CD4-positive, alpha-beta T cell (primary cell): ENCODE measurements at regions not wholly inside any gene's neighbourhood (a gene's known extent, or its start where the extent isn't known, plus 50 kb on each side); places are given as distances from the start of the nearest gene placed in this dataset.

Source experiments
- ATAC-seq: fragments of 200-7000 bp; cut with Tn5 transposase; one replicate; pipeline ENCODE4 v1.10.0; 2022; ENCODE audit warnings: mild to moderate bottlenecking; ENCODE audit not compliant: poor library complexity
- CTCF ChIA-PET: fragments of 350-600 bp; sonication (Branson Sonifier 250); formaldehyde crosslinking; loops from one replicate; lab custom pipeline; 2021; ENCODE audit warnings: antibody characterized with exemption, inconsistent platforms; lab: Charles Lee
- POLR2A ChIA-PET: fragments of 350-600 bp; sonication (Branson Sonifier 250); formaldehyde crosslinking; loops from one replicate; lab custom pipeline; 2021; ENCODE audit warnings: antibody characterized with exemption, inconsistent platforms; lab: Charles Lee
- DNase-seq, 14 experiments: peaks; one replicate each; pipeline ENCODE4 v3.0.0-alpha.2; 2013 to 2020; ENCODE audit warnings: mixed read lengths in 2 of 14
- H3K27ac ChIP-seq, 2 donors: one replicate each; pipeline versions ENCODE4 v1.5.1 to v1.7.0; 2013; ENCODE audit warnings: low read length in 2 of 2, low read depth in 1 of 2, mild to moderate bottlenecking in 1 of 2
- H3K27me3 ChIP-seq, 2 experiments: 1 replicate in 1 of 2; 2 replicates in 1 of 2; pipeline versions ENCODE4 v1.6.1 to v1.7.0; 2013; ENCODE audit warnings: low read length in 2 of 2, control low read depth in 1 of 2, mild to moderate bottlenecking in 1 of 2, moderate library complexity in 1 of 2; ENCODE audit not compliant: insufficient read depth in 2 of 2, control insufficient read depth in 1 of 2
- H3K36me3 ChIP-seq: one replicate; pipeline ENCODE4 v1.6.1; 2013; ENCODE audit warnings: low read length, control low read depth; ENCODE audit not compliant: insufficient read depth
- H3K4me1 ChIP-seq: one replicate; pipeline ENCODE4 v1.6.1; 2013; ENCODE audit warnings: low read length, control low read depth; ENCODE audit not compliant: insufficient read depth
- H3K4me3 ChIP-seq: one replicate; pipeline ENCODE4 v1.5.1; 2013; ENCODE audit warnings: mild to moderate bottlenecking, low read length, moderate library complexity
- H3K9me3 ChIP-seq, 2 experiments: 1 replicate in 1 of 2; 2 replicates in 1 of 2; pipeline versions ENCODE4 v1.6.1 to v1.7.0; 2013; ENCODE audit warnings: low read length in 2 of 2, mild to moderate bottlenecking in 2 of 2, control low read depth in 1 of 2, moderate library complexity in 1 of 2; ENCODE audit not compliant: control insufficient read depth in 1 of 2, insufficient read depth in 1 of 2
- H3K27ac Mint-ChIP-seq: one replicate; pipeline ENCODE4 v1.8.0; 2020; ENCODE audit warnings: mixed read lengths
- H3K27me3 Mint-ChIP-seq: one replicate; pipeline ENCODE4 v1.8.0; 2021; ENCODE audit warnings: mixed read lengths
- H3K36me3 Mint-ChIP-seq: one replicate; pipeline ENCODE4 v1.8.0; 2021; ENCODE audit warnings: low read depth, mixed read lengths
- H3K4me1 Mint-ChIP-seq: one replicate; pipeline ENCODE4 v1.8.0; 2021; ENCODE audit warnings: low read depth, mixed read lengths
- H3K4me3 Mint-ChIP-seq: one replicate; pipeline ENCODE4 v1.8.0; 2020; ENCODE audit warnings: mild to moderate bottlenecking, mixed read lengths
- H3K9me3 Mint-ChIP-seq: one replicate; pipeline ENCODE4 v1.8.0; 2020; ENCODE audit warnings: mixed read lengths
- intact Hi-C, 2 experiments: fragments of 100-400 bp; cut with DNase I in 1 of 2; cut with micrococcal nuclease in 1 of 2; formaldehyde crosslinking; loops; one replicate each; pipeline versions ENCODE4 v1.15.1 to v1.9.0; 2023 to 2025; cut with DNase I, micrococcal nuclease
- TF ChIP-seq, protein P1 (sequence below): fragments of 200-600 bp; IDR thresholded peaks from one replicate; pipeline ENCODE4 v1.8.0; 2022; ENCODE audit warnings: antibody characterized with exemption, mild to moderate bottlenecking

GRCh38 chr7:3246127-3246526, 54.9 kb upstream of the SDK1 start:
- Histone ChIP-seq H3K4me3 (no peak overlapping the region), H3K9me3 (peaks cover 0 to 4% of the 10 kb centered on the region in 2 experiments), H3K4me1 (no peaks in the 10 kb centered on the region), H3K36me3 (no peaks in the 10 kb centered on the region), H3K27me3 (no peaks in the 10 kb centered on the region), H3K27ac (no peak overlapping the region)
- intact Hi-C loops: no loop called here
- TF ChIP-seq, protein P1, sequence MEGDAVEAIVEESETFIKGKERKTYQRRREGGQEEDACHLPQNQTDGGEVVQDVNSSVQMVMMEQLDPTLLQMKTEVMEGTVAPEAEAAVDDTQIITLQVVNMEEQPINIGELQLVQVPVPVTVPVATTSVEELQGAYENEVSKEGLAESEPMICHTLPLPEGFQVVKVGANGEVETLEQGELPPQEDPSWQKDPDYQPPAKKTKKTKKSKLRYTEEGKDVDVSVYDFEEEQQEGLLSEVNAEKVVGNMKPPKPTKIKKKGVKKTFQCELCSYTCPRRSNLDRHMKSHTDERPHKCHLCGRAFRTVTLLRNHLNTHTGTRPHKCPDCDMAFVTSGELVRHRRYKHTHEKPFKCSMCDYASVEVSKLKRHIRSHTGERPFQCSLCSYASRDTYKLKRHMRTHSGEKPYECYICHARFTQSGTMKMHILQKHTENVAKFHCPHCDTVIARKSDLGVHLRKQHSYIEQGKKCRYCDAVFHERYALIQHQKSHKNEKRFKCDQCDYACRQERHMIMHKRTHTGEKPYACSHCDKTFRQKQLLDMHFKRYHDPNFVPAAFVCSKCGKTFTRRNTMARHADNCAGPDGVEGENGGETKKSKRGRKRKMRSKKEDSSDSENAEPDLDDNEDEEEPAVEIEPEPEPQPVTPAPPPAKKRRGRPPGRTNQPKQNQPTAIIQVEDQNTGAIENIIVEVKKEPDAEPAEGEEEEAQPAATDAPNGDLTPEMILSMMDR: no peak
- Mint-ChIP-seq H3K36me3 (no peaks in the 10 kb centered on the region), H3K9me3 (no peaks in the 10 kb centered on the region), H3K4me1 (no peaks in the 10 kb centered on the region), H3K27me3 (peaks cover 8% of the 10 kb centered on the region), H3K4me3 (no peak overlapping the region), H3K27ac (no peak overlapping the region)
- CTCF ChIA-PET: no interaction called here
- no peak for ATAC-seq
- DNase-seq: no peak
- POLR2A ChIA-PET: no interaction called here

DNA sequence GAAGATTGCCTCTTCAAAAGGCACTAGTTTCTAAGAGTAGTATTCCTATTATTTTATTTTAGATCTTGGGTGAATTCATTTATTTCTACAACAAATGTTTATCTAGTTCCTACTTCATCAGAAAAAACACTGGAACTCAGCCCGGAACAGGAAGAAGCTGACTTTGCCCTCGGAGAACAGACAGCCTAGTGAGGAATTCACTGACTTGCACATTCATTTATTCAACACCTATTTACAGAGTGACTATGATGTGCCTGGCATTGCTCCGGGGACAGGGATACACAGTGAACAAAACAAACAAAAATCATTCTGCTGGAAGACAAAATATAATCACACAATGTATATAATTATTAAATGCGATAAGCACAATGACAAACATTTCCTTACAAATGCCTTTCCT, 54.4 kb upstream of the SDK1 start:
- H3K36me3 ChIP-seq: no peaks in the 10 kb centered on the region
- H3K4me3 ChIP-seq: no peak overlapping the region
- ATAC-seq: no peak
- intact Hi-C loops: no loop called here
- peaks cover 0 to 4% of the 10 kb centered on the region in 2 experiments for H3K9me3 ChIP-seq
- no peaks in the 10 kb centered on the region for H3K4me1 ChIP-seq
- TF ChIP-seq, protein P1: no peak
- Mint-ChIP-seq H3K4me1 (no peaks in the 10 kb centered on the region), H3K4me3 (no peak overlapping the region), H3K27me3 (peaks cover 8% of the 10 kb centered on the region), H3K27ac (no peak overlapping the region), H3K9me3 (no peaks in the 10 kb centered on the region), H3K36me3 (no peaks in the 10 kb centered on the region)
- no peaks in the 10 kb centered on the region for H3K27me3 ChIP-seq
- no peak for DNase-seq
- no peak overlapping the region for H3K27ac ChIP-seq
- ChIA-PET CTCF (no interaction called here), POLR2A (no interaction called here)

DNA sequence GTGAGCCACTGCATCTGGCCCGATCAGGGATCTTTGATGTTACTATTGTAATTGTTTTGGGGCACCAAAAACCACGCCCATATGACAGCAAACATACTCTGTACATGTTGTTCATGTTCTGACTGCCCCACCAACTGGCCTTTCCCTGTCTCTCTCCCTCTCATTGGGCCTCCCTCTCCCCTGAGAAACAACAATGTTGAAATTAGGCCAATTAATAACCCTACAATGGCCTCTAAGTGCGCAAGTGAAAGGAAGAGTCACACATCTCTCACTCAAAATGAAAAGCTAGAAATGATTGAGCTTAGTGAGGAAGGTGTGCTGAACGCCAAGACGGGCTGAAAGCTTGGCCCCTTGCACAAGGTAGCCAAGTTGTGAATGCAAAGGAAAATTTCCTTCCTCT, 50.3 kb upstream of the SDK1 start:
- DNase-seq (no peak), ATAC-seq (no peak)
- Histone ChIP-seq H3K4me1 (no peaks in the 10 kb centered on the region), H3K9me3 (peaks cover 0 to 4% of the 10 kb centered on the region in 2 experiments), H3K36me3 (no peaks in the 10 kb centered on the region), H3K27ac (no peak overlapping the region), H3K4me3 (no peak overlapping the region), H3K27me3 (no peaks in the 10 kb centered on the region)
- POLR2A ChIA-PET: no interaction called here
- Mint-ChIP-seq H3K36me3 (no peaks in the 10 kb centered on the region), H3K27me3 (peaks cover 4% of the 10 kb centered on the region), H3K4me1 (no peaks in the 10 kb centered on the region), H3K4me3 (no peak overlapping the region), H3K27ac (no peak overlapping the region), H3K9me3 (no peaks in the 10 kb centered on the region)
- intact Hi-C loops: no loop called here
- CTCF ChIA-PET: no interaction called here
- TF ChIP-seq, protein P1: no peak
